ENCODE measurements at regions not wholly inside any gene's neighbourhood (a gene's known extent, or its start where the extent isn't known, plus 50 kb on each side); places are given as distances from the start of the nearest gene placed in this dataset.

- Mint-ChIP-seq H3K4me1 (no peaks in the 10 kb centered on the region), H3K36me3 (ENCODE audit: low read depth) (no peaks in the 10 kb centered on the region), H3K9me3 (peaks cover 7% of the 10 kb centered on the region), H3K4me3 (no peak overlapping the region), H3K27me3 (ENCODE audit: insufficient read depth) (no peaks in the 10 kb centered on the region), H3K27ac (no peak overlapping the region)
- Histone ChIP-seq H3K9me3 (ENCODE audit: control insufficient read depth, low read length) (peaks cover 4% of the 10 kb centered on the region), H3K4me1 (ENCODE audit: control insufficient read depth, insufficient read depth, low read length) (no peaks in the 10 kb centered on the region), H3K4me3 (ENCODE audit: low read length) (no peak overlapping the region), H3K9ac (ENCODE audit: extremely low read depth, low read length, poor library complexity, severe bottlenecking) (no peak overlapping the region), H3K27ac (ENCODE audit: low read depth, low read length) (no peak overlapping the region), H3K27me3 (ENCODE audit: control insufficient read depth, insufficient read depth, low read length, poor library complexity, severe bottlenecking) (no peaks in the 10 kb centered on the region), H3K36me3 (ENCODE audit: control insufficient read depth, insufficient read depth, low read length) (no peaks in the 10 kb centered on the region)
- WGBS, 2 experiments (ENCODE audit: insufficient coverage in 1 of 2, insufficient read length in 1 of 2), result 89 to 90% methylated on average over 2 of the region's 2 CpGs
- TF ChIP-seq CTCF (conservative IDR thresholded peaks at IDR 0.05), result no peak
- no peak for DNase-seq
These were observed 308.4 kb downstream of the C7orf25 start for GRCh38 chr7:42603496-42603895.

DNA sequence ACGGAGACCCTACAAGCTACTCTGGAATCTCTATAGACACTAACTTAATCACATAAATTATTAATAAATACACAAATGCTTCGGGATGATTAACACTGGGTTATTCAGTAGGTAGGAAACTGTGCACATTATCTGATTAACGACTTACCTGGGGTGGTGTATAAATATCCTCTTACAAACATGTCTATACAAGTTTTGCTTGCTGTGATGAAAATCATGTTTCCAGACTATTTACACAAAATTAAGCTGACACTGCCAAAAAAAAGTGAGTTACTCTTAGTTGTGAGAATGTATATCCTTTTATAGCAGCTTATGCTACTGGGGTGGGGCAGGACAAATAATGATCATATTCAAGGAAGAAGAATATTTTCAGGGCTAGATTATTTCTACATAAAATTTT is 314.6 kb downstream of the C7orf25 start:
- Mint-ChIP-seq H3K9me3 (peaks cover 12% of the 10 kb centered on the region), H3K36me3 (ENCODE audit: low read depth) (no peaks in the 10 kb centered on the region), H3K27me3 (ENCODE audit: insufficient read depth) (no peaks in the 10 kb centered on the region), H3K4me3 (no peak overlapping the region), H3K4me1 (no peaks in the 10 kb centered on the region), H3K27ac (no peak overlapping the region)
- no peak for TF ChIP-seq CTCF (conservative IDR thresholded peaks at IDR 0.05)
- no peak overlapping the region for H3K27ac ChIP-seq (ENCODE audit: low read depth, low read length)
- H3K4me3 ChIP-seq (ENCODE audit: low read length), result no peak overlapping the region
- H3K4me1 ChIP-seq (ENCODE audit: control insufficient read depth, insufficient read depth, low read length), result no peaks in the 10 kb centered on the region
- H3K27me3 ChIP-seq (ENCODE audit: control insufficient read depth, insufficient read depth, low read length, poor library complexity, severe bottlenecking), result no peaks in the 10 kb centered on the region
- peaks cover 12% of the 10 kb centered on the region for H3K9me3 ChIP-seq (ENCODE audit: control insufficient read depth, low read length)
- H3K9ac ChIP-seq (ENCODE audit: extremely low read depth, low read length, poor library complexity, severe bottlenecking), result no peak overlapping the region
- WGBS, 2 experiments (ENCODE audit: insufficient coverage in 1 of 2, insufficient read length in 1 of 2), result 92 to 100% methylated on average over 2 to 3 of the region's 3 CpGs
- DNase-seq, result no peak
- no peaks in the 10 kb centered on the region for H3K36me3 ChIP-seq (ENCODE audit: control insufficient read depth, insufficient read depth, low read length)

GRCh38 chr7:42596737-42597136 is 315.1 kb downstream of the C7orf25 start:
- no peak overlapping the region for H3K27ac ChIP-seq (ENCODE audit: low read depth, low read length)
- Mint-ChIP-seq H3K9me3 (peaks cover 13% of the 10 kb centered on the region), H3K27me3 (ENCODE audit: insufficient read depth) (no peaks in the 10 kb centered on the region), H3K4me3 (no peak overlapping the region), H3K4me1 (no peaks in the 10 kb centered on the region), H3K36me3 (ENCODE audit: low read depth) (no peaks in the 10 kb centered on the region), H3K27ac (no peak overlapping the region)
- no peaks in the 10 kb centered on the region for H3K27me3 ChIP-seq (ENCODE audit: control insufficient read depth, insufficient read depth, low read length, poor library complexity, severe bottlenecking)
- no peak overlapping the region for H3K9ac ChIP-seq (ENCODE audit: extremely low read depth, low read length, poor library complexity, severe bottlenecking)
- TF ChIP-seq CTCF (conservative IDR thresholded peaks at IDR 0.05), result no peak
- H3K4me1 ChIP-seq (ENCODE audit: control insufficient read depth, insufficient read depth, low read length), result no peaks in the 10 kb centered on the region
- H3K9me3 ChIP-seq (ENCODE audit: control insufficient read depth, low read length), result peaks cover 14% of the 10 kb centered on the region
- no peaks in the 10 kb centered on the region for H3K36me3 ChIP-seq (ENCODE audit: control insufficient read depth, insufficient read depth, low read length)
- H3K4me3 ChIP-seq (ENCODE audit: low read length), result no peak overlapping the region
- DNase-seq, result no peak

Measured in endodermal cell (in vitro differentiated cells).